ENCODE measurements at regions not wholly inside any gene's neighbourhood (a gene's known extent, or its start where the extent isn't known, plus 50 kb on each side); places are given as distances from the start of the nearest gene placed in this dataset.

DNA sequence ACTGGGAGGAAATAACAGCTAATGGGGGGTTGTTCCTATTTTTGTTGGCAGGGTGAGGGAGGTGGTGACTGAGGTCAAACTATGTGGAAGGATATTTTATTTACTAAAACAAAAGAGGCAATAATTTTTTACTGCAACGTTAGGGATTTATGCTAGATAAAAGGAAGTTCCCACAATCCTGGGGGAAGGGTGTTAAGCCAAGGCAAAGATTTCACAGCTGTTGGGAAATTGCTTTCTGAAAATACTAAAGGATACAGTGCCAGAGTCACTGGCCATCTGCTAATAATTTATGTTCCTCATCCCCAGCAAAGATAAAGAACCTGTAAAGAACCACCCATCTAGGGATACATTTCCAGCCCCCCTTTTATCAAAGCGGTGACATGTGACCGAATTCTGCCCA, 756.0 kb upstream of the RBFOX1 start:
- Histone ChIP-seq H3K4me2 (ENCODE audit: control insufficient read depth, extremely low read depth, insufficient read depth, low read depth, low read length) (no peak overlapping the region), H3K9ac (ENCODE audit: control insufficient read depth, extremely low read depth, insufficient read depth, low read length) (no peak overlapping the region), H3K4me1 (ENCODE audit: control insufficient read depth, extremely low read depth, insufficient read depth, low read length) (no peaks in the 10 kb centered on the region), H3K27ac (ENCODE audit: control insufficient read depth, insufficient read depth, low read length) (no peak overlapping the region), H3K79me2 (ENCODE audit: control insufficient read depth, insufficient read depth, low read length) (no peaks in the 10 kb centered on the region), H3K36me3 (ENCODE audit: control insufficient read depth in 2 of 2, extremely low read depth in 1 of 2, insufficient read depth in 2 of 2, low read length in 2 of 2) (no peaks in the 10 kb centered on the region), H4K20me1 (ENCODE audit: control insufficient read depth, extremely low read depth, insufficient read depth, low read length) (no peaks in the 10 kb centered on the region), H2AFZ (ENCODE audit: control insufficient read depth, low read length) (no peak overlapping the region), H3K4me3 (ENCODE audit: control insufficient read depth in 2 of 3, extremely low read depth in 1 of 3, insufficient read depth in 2 of 3, low read depth in 1 of 3, low read length in 3 of 3) (no peak overlapping the region), H3K9me3 (ENCODE audit: control insufficient read depth, low read depth, low read length) (peaks cover 10% of the 10 kb centered on the region), H3K9me1 (ENCODE audit: control insufficient read depth, extremely low read depth, insufficient read depth, low read length) (no peaks in the 10 kb centered on the region), H3K27me3 (ENCODE audit: control insufficient read depth, extremely low read depth, insufficient read depth, low read length) (no peaks in the 10 kb centered on the region)
- FAIRE-seq, result no peak
- dilution Hi-C loops (cut with MboI; ENCODE audit: extremely low pct_ligation_motif_present, low sequenced_read_pairs), result no loop called here
- TF ChIP-seq EZH2 (IDR thresholded peaks at IDR 0.05; ENCODE audit: low read length), result no peak
- TF ChIP-seq, protein P1, sequence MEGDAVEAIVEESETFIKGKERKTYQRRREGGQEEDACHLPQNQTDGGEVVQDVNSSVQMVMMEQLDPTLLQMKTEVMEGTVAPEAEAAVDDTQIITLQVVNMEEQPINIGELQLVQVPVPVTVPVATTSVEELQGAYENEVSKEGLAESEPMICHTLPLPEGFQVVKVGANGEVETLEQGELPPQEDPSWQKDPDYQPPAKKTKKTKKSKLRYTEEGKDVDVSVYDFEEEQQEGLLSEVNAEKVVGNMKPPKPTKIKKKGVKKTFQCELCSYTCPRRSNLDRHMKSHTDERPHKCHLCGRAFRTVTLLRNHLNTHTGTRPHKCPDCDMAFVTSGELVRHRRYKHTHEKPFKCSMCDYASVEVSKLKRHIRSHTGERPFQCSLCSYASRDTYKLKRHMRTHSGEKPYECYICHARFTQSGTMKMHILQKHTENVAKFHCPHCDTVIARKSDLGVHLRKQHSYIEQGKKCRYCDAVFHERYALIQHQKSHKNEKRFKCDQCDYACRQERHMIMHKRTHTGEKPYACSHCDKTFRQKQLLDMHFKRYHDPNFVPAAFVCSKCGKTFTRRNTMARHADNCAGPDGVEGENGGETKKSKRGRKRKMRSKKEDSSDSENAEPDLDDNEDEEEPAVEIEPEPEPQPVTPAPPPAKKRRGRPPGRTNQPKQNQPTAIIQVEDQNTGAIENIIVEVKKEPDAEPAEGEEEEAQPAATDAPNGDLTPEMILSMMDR (optimal IDR thresholded peaks at IDR 0.05 in 1 of 3, IDR thresholded peaks at IDR 0.05 in 1 of 3, conservative IDR thresholded peaks at IDR 0.05 in 1 of 3; ENCODE audit: extremely low read depth in 1 of 3, insufficient read depth in 2 of 3, low read length in 3 of 3), result no peak
- no peak for DNase-seq (ENCODE audit: low read depth, low spot score)

DNA sequence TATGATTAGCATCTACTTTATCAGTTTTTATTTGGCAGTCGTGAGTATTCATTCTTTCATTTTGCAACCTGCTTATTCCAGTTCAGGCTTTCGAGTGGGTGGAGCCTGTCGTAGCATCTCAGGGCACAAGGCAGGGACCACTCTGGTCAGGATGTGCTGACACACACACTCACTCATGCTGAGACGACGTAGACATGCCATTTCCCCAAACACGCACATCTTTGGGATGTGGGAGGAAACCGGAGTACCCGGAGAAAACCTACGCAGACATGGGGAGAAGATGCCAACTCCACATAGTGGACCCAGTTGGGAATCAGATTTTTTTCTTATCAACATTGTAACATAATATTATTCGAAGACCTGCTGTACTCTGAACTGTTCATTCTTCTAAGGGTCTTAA, 756.5 kb upstream of the RBFOX1 start:
- Histone ChIP-seq H4K20me1 (ENCODE audit: control insufficient read depth, extremely low read depth, insufficient read depth, low read length) (no peaks in the 10 kb centered on the region), H3K9me3 (ENCODE audit: control insufficient read depth, low read depth, low read length) (peaks cover 10% of the 10 kb centered on the region), H3K9me1 (ENCODE audit: control insufficient read depth, extremely low read depth, insufficient read depth, low read length) (no peaks in the 10 kb centered on the region), H3K27me3 (ENCODE audit: control insufficient read depth, extremely low read depth, insufficient read depth, low read length) (no peaks in the 10 kb centered on the region), H3K79me2 (ENCODE audit: control insufficient read depth, insufficient read depth, low read length) (no peaks in the 10 kb centered on the region), H3K9ac (ENCODE audit: control insufficient read depth, extremely low read depth, insufficient read depth, low read length) (no peak overlapping the region), H3K27ac (ENCODE audit: control insufficient read depth, insufficient read depth, low read length) (no peak overlapping the region), H3K36me3 (ENCODE audit: control insufficient read depth in 2 of 2, extremely low read depth in 1 of 2, insufficient read depth in 2 of 2, low read length in 2 of 2) (no peaks in the 10 kb centered on the region), H3K4me1 (ENCODE audit: control insufficient read depth, extremely low read depth, insufficient read depth, low read length) (no peaks in the 10 kb centered on the region), H3K4me3 (ENCODE audit: control insufficient read depth in 2 of 3, extremely low read depth in 1 of 3, insufficient read depth in 2 of 3, low read depth in 1 of 3, low read length in 3 of 3) (no peak overlapping the region), H2AFZ (ENCODE audit: control insufficient read depth, low read length) (no peak overlapping the region), H3K4me2 (ENCODE audit: control insufficient read depth, extremely low read depth, insufficient read depth, low read depth, low read length) (no peak overlapping the region)
- no peak for DNase-seq (ENCODE audit: low read depth, low spot score)
- no peak for FAIRE-seq
- dilution Hi-C loops (cut with MboI; ENCODE audit: extremely low pct_ligation_motif_present, low sequenced_read_pairs), result no loop called here
- TF ChIP-seq, protein P1 (optimal IDR thresholded peaks at IDR 0.05 in 1 of 3, IDR thresholded peaks at IDR 0.05 in 1 of 3, conservative IDR thresholded peaks at IDR 0.05 in 1 of 3; ENCODE audit: extremely low read depth in 1 of 3, insufficient read depth in 2 of 3, low read length in 3 of 3), result no peak

Data from keratinocyte (primary cell).